ENCODE measurements at regions not wholly inside any gene's neighbourhood (a gene's known extent, or its start where the extent isn't known, plus 50 kb on each side); places are given as distances from the start of the nearest gene placed in this dataset.

DNA sequence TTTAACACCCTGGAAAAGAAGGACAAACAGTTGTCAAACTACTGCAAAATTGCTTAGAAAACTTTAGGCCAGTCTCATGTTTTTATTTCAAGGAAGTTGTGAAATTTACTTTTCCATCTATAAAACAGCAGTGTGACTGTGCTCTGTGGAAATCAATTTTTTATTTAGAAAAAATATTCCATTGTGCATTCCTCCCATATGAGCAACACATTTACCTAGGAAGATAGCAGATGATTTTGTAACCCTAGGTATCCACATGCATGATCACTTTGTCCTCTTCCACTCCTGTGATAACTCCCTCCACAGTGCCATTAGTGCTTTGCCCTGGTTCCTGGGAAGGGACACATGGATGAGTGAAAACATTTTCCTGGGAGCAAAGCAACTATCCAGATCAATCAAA, 69.4 kb upstream of the GPCPD1 start (continued):
- TF ChIP-seq, protein P1, sequence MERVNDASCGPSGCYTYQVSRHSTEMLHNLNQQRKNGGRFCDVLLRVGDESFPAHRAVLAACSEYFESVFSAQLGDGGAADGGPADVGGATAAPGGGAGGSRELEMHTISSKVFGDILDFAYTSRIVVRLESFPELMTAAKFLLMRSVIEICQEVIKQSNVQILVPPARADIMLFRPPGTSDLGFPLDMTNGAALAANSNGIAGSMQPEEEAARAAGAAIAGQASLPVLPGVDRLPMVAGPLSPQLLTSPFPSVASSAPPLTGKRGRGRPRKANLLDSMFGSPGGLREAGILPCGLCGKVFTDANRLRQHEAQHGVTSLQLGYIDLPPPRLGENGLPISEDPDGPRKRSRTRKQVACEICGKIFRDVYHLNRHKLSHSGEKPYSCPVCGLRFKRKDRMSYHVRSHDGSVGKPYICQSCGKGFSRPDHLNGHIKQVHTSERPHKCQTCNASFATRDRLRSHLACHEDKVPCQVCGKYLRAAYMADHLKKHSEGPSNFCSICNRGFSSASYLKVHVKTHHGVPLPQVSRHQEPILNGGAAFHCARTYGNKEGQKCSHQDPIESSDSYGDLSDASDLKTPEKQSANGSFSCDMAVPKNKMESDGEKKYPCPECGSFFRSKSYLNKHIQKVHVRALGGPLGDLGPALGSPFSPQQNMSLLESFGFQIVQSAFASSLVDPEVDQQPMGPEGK (CRISPR knock-in tag; IDR thresholded peaks at IDR 0.05; ENCODE audit: borderline replicate concordance) = no peak
- TF ChIP-seq ZNF133 (CRISPR knock-in tag; IDR thresholded peaks at IDR 0.05) = no peak
- TF ChIP-seq NFXL1 (CRISPR knock-in tag; IDR thresholded peaks at IDR 0.05) = no peak
- no peak for TF ChIP-seq PRPF4 (IDR thresholded peaks at IDR 0.05; ENCODE audit: insufficient read depth, low read depth, low read length, poor library complexity, severe bottlenecking)
- TF ChIP-seq HNRNPL (IDR thresholded peaks at IDR 0.05; ENCODE audit: low read depth, low read length) = no peak
- no peak for TF ChIP-seq XRCC3 (IDR thresholded peaks at IDR 0.05)
- TF ChIP-seq, protein P2, sequence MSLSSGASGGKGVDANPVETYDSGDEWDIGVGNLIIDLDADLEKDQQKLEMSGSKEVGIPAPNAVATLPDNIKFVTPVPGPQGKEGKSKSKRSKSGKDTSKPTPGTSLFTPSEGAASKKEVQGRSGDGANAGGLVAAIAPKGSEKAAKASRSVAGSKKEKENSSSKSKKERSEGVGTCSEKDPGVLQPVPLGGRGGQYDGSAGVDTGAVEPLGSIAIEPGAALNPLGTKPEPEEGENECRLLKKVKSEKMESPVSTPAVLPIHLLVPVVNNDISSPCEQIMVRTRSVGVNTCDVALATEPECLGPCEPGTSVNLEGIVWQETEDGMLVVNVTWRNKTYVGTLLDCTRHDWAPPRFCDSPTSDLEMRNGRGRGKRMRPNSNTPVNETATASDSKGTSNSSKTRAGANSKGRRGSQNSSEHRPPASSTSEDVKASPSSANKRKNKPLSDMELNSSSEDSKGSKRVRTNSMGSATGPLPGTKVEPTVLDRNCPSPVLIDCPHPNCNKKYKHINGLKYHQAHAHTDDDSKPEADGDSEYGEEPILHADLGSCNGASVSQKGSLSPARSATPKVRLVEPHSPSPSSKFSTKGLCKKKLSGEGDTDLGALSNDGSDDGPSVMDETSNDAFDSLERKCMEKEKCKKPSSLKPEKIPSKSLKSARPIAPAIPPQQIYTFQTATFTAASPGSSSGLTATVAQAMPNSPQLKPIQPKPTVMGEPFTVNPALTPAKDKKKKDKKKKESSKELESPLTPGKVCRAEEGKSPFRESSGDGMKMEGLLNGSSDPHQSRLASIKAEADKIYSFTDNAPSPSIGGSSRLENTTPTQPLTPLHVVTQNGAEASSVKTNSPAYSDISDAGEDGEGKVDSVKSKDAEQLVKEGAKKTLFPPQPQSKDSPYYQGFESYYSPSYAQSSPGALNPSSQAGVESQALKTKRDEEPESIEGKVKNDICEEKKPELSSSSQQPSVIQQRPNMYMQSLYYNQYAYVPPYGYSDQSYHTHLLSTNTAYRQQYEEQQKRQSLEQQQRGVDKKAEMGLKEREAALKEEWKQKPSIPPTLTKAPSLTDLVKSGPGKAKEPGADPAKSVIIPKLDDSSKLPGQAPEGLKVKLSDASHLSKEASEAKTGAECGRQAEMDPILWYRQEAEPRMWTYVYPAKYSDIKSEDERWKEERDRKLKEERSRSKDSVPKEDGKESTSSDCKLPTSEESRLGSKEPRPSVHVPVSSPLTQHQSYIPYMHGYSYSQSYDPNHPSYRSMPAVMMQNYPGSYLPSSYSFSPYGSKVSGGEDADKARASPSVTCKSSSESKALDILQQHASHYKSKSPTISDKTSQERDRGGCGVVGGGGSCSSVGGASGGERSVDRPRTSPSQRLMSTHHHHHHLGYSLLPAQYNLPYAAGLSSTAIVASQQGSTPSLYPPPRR (CRISPR knock-in tag; IDR thresholded peaks at IDR 0.05; ENCODE audit: borderline replicate concordance) = no peak

Measured in K562 (cell line).